HL-60 (cell line): ENCODE measurements at regions not wholly inside any gene's neighbourhood (a gene's known extent, or its start where the extent isn't known, plus 50 kb on each side); places are given as distances from the start of the nearest gene placed in this dataset.

Experiments used
- DNase-seq, 2 experiments: peaks; one replicate each; pipeline ENCODE4 v3.0.0-alpha.2; 2010 to 2020; ENCODE audit warnings: low read depth in 1 of 2, low spot score in 1 of 2
- H3K27ac ChIP-seq: fragments of 250-450 bp; sonication (Bioruptor Pico); replicated peaks from 2 replicates; pipeline ENCODE4 v1.5.1; 2020; ENCODE audit warnings: mild to moderate bottlenecking, moderate library complexity
- H3K27me3 ChIP-seq: fragments of 250-450 bp; sonication (Bioruptor Pico); 2 replicates; pipeline ENCODE4 v1.5.1; 2021; ENCODE audit warnings: mild to moderate bottlenecking, moderate library complexity; ENCODE audit not compliant: insufficient read depth, poor library complexity, severe bottlenecking
- H3K4me3 ChIP-seq: replicated peaks from 2 replicates; pipeline ENCODE4 v1.5.1; 2011; ENCODE audit warnings: mild to moderate bottlenecking, control low read depth, low read length; ENCODE audit not compliant: insufficient read depth
- GABPA ChIP-seq: IDR thresholded peaks from 2 replicates; pipeline ENCODE4 v1.6.1; 2012; ENCODE audit warnings: low read depth
- POLR2AphosphoS5 ChIP-seq: IDR thresholded peaks from 2 replicates; pipeline ENCODE4 v1.6.1; 2012; ENCODE audit warnings: low read depth
- SPI1 ChIP-seq: IDR thresholded peaks from 2 replicates; pipeline ENCODE4 v1.6.1; 2012; ENCODE audit warnings: low read depth, mild to moderate bottlenecking, borderline replicate concordance
- TF ChIP-seq, protein P1 (sequence below): IDR thresholded peaks from one replicate; pipeline ENCODE4 v1.5.1; 2011; ENCODE audit warnings: low read length, control low read depth, inconsistent platforms; ENCODE audit not compliant: insufficient read depth
- TF ChIP-seq, protein P2 (sequence below): IDR thresholded peaks from 2 replicates; pipeline ENCODE4 v1.6.1; 2012; ENCODE audit warnings: low read depth; ENCODE audit not compliant: insufficient replicate concordance

DNA sequence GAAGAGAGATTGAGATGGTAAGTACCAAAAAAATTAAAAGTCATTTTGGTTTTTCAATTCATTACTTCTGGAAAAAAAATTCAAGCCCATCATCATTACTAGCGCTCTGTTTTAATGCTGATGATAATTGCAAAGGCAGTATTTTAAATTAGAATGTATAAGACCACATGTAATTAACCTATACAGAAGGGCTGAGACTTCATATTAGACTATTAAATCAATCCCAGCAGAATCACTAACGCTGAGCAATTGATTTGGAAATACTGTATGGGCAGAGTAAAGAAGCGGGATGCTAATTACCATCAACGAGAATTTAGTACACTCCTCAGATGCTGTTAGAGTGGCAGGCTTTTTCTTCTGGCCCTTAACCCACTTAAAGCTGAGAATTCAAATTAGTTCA lies 165.0 kb downstream of the SLC4A3 start:
- no peak overlapping the region for H3K4me3 ChIP-seq
- no peak overlapping the region for H3K27ac ChIP-seq
- no peak for TF ChIP-seq GABPA
- TF ChIP-seq, protein P1, sequence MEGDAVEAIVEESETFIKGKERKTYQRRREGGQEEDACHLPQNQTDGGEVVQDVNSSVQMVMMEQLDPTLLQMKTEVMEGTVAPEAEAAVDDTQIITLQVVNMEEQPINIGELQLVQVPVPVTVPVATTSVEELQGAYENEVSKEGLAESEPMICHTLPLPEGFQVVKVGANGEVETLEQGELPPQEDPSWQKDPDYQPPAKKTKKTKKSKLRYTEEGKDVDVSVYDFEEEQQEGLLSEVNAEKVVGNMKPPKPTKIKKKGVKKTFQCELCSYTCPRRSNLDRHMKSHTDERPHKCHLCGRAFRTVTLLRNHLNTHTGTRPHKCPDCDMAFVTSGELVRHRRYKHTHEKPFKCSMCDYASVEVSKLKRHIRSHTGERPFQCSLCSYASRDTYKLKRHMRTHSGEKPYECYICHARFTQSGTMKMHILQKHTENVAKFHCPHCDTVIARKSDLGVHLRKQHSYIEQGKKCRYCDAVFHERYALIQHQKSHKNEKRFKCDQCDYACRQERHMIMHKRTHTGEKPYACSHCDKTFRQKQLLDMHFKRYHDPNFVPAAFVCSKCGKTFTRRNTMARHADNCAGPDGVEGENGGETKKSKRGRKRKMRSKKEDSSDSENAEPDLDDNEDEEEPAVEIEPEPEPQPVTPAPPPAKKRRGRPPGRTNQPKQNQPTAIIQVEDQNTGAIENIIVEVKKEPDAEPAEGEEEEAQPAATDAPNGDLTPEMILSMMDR, result no peak
- TF ChIP-seq, protein P2, sequence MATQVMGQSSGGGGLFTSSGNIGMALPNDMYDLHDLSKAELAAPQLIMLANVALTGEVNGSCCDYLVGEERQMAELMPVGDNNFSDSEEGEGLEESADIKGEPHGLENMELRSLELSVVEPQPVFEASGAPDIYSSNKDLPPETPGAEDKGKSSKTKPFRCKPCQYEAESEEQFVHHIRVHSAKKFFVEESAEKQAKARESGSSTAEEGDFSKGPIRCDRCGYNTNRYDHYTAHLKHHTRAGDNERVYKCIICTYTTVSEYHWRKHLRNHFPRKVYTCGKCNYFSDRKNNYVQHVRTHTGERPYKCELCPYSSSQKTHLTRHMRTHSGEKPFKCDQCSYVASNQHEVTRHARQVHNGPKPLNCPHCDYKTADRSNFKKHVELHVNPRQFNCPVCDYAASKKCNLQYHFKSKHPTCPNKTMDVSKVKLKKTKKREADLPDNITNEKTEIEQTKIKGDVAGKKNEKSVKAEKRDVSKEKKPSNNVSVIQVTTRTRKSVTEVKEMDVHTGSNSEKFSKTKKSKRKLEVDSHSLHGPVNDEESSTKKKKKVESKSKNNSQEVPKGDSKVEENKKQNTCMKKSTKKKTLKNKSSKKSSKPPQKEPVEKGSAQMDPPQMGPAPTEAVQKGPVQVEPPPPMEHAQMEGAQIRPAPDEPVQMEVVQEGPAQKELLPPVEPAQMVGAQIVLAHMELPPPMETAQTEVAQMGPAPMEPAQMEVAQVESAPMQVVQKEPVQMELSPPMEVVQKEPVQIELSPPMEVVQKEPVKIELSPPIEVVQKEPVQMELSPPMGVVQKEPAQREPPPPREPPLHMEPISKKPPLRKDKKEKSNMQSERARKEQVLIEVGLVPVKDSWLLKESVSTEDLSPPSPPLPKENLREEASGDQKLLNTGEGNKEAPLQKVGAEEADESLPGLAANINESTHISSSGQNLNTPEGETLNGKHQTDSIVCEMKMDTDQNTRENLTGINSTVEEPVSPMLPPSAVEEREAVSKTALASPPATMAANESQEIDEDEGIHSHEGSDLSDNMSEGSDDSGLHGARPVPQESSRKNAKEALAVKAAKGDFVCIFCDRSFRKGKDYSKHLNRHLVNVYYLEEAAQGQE, result no peak
- TF ChIP-seq POLR2AphosphoS5, result no peak
- TF ChIP-seq SPI1, result no peak
- no peak for DNase-seq
- H3K27me3 ChIP-seq, result no peaks in the 10 kb centered on the region

DNA sequence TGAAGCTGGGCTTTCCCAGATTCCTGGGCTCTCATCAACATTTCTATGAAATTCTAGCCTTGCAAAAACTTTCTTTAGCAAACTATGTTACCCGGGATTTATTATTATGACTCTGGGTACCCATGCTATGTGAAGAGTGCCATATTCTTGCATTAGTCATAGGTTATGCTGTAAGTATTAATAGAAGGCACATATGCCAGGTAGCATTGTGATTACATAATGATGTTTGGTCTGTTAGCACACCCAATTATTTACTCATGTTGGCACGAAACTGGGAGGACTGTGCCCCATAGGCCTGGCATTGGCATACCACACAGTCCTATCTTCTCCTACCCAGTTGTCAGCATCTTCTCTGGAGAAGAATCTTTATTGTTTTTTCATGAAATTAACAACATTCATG lies 171.0 kb downstream of the SLC4A3 start:
- no peak for DNase-seq
- no peaks in the 10 kb centered on the region for H3K27me3 ChIP-seq
- TF ChIP-seq SPI1, result no peak
- TF ChIP-seq, protein P1, result no peak
- TF ChIP-seq, protein P2, result no peak
- TF ChIP-seq GABPA, result no peak
- no peak for TF ChIP-seq POLR2AphosphoS5
- H3K27ac ChIP-seq, result no peak overlapping the region
- H3K4me3 ChIP-seq, result no peak overlapping the region

DNA sequence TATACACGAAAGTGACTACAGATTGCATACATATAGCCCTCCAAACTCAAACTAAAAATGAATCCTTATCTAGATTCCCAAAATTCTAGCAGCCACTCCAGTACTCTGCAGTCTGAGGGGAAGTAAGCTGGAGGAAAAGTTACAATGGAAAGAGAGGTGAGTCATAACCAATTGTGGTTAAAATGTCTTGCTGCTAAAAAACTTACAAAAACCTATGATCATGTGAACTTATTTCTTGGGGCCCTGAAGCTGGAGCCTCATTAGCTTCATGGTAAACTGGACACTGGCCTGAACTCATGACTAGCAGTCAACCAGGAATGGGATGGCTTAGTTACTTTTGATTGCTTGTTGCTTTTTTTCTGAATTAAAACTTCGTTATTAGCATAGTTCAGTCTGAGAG lies 175.9 kb downstream of the SLC4A3 start:
- DNase-seq, result peak; percentile 9 to 43

More for the DNA sequence above, 175.9 kb downstream of the SLC4A3 start:
- TF ChIP-seq, protein P2, result no peak
- TF ChIP-seq POLR2AphosphoS5 (no peak), GABPA (no peak), SPI1 (no peak)
- TF ChIP-seq, protein P1, result no peak
- no peak overlapping the region for H3K27ac ChIP-seq
- H3K4me3 ChIP-seq, result no peak overlapping the region
- no peaks in the 10 kb centered on the region for H3K27me3 ChIP-seq
